OCI-LY3 (cell line): ENCODE measurements at regions not wholly inside any gene's neighbourhood (a gene's known extent, or its start where the extent isn't known, plus 50 kb on each side); places are given as distances from the start of the nearest gene placed in this dataset.
"Not testable (repeated sequence)": the region's sequence is repeated elsewhere in the genome, so short reads cannot be mapped to it uniquely, and the experiment has no call there.

Source experiments
- EZH2phosphoT487 ChIP-seq: fragments of 200-600 bp; shearing (Covaris generic); IDR thresholded peaks from 2 replicates; pipeline ENCODE4 v1.6.1; 2018; ENCODE audit warnings: antibody characterized with exemption, mixed run types, low read depth
- TF ChIP-seq, protein P1 (sequence below): fragments of 200-600, 300-600 bp; sonication (generic); IDR thresholded peaks from 2 replicates; pipeline ENCODE4 v1.5.1; 2014; ENCODE audit warnings: antibody characterized with exemption, low read length, low read depth

DNA sequence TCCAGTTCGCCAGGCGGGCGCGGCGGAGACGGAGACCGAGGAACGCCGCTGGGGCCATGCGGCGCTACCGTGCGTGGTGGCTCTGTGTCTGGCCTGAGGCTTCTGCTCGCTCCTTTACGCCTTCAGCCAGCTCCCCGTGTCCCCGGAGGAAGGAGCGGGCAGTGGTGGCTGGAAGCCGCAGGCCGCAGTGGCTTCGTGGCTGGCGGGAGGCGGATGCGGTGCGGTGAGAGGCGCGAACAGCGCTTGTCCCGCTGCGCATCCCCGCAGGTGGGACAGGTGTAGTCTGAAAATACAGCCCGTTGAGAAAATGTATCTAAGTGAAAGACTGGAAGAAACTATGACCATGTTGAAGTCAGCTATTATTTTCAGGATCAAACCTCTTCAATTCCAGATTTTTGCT, 796.5 kb downstream of the FOXD4L5 start:
- TF ChIP-seq, protein P1, sequence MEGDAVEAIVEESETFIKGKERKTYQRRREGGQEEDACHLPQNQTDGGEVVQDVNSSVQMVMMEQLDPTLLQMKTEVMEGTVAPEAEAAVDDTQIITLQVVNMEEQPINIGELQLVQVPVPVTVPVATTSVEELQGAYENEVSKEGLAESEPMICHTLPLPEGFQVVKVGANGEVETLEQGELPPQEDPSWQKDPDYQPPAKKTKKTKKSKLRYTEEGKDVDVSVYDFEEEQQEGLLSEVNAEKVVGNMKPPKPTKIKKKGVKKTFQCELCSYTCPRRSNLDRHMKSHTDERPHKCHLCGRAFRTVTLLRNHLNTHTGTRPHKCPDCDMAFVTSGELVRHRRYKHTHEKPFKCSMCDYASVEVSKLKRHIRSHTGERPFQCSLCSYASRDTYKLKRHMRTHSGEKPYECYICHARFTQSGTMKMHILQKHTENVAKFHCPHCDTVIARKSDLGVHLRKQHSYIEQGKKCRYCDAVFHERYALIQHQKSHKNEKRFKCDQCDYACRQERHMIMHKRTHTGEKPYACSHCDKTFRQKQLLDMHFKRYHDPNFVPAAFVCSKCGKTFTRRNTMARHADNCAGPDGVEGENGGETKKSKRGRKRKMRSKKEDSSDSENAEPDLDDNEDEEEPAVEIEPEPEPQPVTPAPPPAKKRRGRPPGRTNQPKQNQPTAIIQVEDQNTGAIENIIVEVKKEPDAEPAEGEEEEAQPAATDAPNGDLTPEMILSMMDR, result not testable (repeated sequence)
- TF ChIP-seq EZH2phosphoT487, result not testable (repeated sequence)
